HG02852 (cell line): ENCODE measurements at regions not wholly inside any gene's neighbourhood (a gene's known extent, or its start where the extent isn't known, plus 50 kb on each side); places are given as distances from the start of the nearest gene placed in this dataset.

Experiments used
- ATAC-seq: cut with Tn5 transposase; IDR thresholded peaks from one replicate; pipeline ENCODE4 v1.9.1; 2021; ENCODE audit warnings: mild to moderate bottlenecking, moderate library complexity; ENCODE audit not compliant: unreplicated experiment

DNA sequence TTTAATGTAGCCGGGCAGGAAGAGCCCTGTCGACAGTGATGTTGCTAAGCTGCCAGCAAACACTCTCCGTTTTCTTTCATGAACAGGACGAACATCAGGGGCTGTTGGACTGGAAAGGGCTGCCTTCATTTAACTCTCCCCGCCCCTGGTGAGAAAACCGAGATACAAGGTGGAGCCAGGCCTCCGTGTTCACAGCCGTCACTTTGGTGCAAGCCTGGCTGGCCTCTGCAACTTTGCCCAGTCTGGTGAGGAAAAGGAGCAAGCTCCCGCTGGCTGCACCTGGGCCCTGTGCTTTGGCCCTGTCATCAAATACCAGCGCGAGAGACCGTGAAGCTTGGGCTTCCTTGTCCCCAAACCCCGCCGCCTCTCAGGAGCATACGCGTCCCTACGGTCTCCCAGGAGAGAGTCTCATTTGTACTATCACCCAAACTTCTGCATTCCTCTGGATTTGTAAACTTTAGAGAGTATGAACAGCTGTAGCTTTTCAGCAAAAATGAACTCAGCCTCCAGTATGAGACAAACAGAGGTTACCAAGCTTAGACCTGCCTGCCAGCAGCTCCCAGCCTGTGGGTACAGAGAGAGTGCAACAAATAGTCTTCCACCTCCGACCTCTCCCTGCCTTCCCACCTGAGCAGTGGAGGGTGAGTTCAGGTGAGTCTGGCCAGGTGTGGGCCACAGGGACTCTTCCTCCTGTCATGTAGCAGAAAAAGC is 445.3 kb upstream of the MGMT start:
- ATAC-seq = no peak

DNA sequence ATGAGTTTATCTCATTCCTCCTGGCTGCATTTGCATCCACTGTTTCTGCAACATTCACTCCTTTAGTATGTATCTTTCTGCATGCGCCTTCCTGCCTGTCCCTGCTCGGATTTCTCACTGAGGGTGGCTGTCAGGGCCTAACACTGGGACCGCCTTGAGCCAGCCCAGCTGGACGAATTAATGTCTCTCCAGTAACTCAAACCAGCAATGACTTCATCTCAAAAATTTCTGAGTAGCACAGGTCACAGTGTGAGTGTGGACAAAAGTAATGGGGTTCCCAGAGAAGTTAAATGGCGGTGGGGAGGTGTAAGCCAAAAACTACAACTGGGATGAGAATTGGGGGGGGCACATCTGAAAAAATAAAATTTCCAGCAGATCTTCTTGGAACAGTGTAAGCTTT is 444.0 kb upstream of the MGMT start:
- ATAC-seq = no peak

DNA sequence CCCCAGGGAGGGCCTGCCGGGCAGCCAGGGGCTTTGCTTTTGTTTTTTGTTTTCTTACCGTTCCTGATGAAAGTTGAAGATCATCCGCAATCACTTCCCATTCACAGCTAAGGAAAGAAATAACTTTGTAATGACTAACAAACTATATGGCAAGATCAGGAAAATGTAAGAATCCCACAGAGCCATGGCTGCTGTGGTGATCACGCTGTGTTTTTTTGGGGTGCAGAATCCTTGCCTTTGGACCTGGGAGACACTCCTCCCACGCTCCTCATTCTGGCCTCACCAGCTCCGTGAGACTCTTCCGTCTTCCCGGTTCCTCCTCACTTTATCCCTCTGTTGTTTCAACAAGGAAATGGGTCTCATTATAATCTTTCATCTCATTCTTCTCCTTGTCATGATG is 443.0 kb upstream of the MGMT start:
- ATAC-seq = no peak

DNA sequence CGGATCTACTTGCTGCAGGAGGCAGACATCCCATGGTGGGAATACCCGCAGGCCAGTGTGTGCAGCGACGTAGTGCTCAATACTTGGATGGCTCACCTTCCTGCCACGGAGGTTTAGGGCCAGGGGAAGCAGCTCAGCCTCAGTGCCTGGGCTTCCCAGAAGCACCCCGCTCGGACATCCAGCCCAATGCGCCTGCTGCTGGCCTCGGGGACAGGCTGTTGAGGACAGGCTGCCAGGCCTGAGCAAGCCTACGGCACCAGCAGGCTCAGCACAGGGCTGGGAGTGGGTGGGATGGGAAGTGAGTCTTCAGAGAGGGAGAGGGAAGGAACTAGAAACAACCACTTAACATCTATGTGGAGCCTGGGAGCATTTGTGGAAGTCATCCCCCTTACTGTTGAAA is 441.3 kb upstream of the MGMT start:
- ATAC-seq = no peak

DNA sequence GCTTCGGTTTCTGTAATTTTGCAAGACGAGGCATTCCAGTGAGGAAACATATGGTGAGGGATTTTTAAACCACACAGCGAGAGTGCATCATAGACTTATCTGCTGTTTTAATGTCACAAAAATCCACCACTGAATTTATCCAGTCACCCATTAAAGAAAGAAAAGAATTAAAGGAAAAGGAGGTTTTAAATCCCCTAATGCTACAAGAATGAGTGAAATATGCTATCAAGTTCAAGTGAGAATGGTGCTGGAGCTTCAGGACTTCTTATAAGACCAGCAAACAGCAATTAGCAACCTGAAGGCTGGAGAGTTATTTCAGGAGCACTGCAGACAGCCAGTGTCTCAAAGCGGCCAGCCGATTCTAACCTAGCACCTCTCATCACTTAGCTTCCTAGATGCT is 439.1 kb upstream of the MGMT start:
- ATAC-seq = no peak

DNA sequence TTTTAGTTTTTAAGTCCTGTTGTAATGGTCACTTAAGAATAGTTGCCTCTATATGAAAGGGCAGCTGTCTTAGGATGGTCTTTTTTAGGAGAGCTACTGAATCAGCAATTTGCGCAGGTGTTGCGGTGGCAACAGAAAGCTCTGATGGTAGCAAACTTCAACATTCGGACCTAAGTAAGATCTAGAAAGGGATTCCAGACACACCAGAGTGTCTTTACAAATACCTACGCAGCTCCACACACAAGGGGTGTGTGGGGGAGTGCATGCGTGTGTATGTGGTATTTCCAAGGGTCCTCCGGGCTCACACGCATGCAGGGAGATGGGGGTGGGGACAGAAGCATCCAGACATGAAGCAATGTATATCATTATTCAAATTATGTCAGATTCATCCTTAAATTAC is 438.6 kb upstream of the MGMT start:
- no peak for ATAC-seq

DNA sequence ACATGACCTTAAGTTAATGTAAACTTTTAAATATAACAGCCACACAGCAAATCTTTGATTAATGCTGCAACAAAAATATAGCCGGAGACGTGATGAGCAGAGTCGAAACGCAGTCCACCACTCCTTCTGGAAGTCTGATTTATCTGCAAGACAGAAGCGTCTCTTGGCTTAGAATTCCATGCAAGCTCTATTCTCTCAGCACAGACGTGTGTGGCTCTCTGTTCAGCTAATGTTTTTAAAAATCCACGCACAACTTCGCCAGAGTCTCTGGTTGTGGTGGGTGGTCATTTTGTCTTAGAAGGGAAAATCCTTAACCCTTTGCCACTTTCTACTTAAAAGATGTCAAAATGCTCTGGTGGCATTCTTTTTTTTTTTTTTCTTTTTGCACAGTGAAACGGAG is 438.0 kb upstream of the MGMT start:
- ATAC-seq = no peak

DNA sequence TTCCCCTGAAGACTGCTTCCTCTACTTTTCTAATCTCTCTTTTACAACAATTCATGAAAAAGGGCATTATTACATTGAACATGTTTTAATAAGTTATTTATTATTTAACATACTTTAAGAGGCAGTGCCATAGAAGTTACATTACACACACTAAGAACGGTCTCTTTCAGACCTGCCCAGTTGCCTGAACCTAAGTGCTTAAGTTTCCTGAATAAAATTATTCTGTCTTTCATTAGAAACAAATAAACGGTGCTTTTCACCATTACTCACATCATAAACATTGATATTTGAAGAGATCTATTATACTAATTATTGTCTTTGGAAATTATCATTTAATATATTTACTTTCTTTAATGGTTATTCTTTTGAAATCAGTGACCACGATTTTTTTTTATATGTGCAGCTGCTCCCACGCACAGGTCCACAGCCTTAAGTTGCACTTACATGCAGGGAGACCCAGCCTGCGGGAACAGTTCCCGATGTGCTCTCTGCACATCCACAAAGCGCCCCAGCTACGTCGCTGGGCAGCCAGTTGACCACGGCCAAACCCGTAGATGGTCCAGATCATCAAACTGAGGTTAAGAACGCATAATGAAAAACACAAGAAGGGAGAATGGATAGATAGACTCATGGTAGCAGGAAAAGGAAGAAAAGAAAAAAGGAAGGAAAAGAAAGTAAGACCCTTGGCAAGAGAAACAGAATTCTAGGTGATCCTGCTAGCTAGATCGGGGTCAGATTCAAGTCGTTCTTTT is 437.0 kb upstream of the MGMT start:
- ATAC-seq = no peak

DNA sequence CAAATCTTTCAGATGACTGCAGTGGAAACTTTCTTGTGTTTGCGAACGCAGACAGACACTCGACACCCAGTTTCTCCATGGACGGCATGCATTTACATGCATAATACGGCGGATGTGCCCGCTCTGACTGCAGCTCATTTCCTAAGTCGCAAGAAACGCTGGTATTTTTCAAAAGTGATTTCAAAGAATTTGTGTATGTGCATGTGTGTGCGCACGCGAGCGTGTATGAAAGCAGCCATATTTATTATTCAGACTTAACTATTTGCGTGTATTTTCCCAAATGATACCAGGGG is 436.5 kb upstream of the MGMT start:
- ATAC-seq = no peak

DNA sequence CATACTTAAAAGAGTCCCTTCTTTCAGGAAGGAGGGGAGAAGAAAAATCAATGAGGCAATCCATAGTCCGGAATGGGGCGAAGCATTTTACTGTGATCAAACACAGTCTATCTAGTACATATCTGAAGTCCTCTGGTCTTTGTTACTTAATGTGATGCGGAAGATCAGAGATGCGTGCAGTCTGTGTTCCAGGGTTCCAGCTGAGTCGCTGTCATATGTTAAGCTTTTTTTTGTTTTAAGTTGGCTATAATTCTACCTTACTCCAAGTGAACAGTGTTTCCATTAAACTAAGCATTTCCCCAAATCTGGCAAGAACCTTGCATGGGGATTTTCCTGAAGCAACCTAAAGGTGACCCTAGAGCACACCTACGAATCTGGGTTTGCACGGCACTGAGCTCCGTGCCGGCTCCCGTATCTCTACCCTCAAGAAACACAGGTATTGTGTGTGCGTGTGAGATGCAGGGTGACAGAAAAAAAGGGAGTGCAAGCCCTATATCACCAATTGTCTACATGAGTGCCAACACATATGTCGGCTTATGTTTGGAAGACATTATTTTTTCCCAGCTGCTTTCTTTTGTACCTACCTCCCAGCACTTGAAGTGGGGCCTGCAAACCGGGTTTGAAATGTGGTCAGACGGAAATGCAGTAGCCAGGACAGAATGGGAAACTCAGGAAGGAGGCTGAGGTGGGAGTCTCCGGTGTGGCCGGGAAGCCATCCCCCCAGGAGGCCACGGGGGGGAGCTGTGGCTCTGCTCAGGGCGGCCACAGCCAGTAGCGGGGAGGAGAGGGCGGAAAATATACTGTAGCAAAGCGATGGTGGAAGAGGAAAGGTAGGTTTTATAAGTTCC is 435.8 kb upstream of the MGMT start:
- ATAC-seq = peak; percentile 51

DNA sequence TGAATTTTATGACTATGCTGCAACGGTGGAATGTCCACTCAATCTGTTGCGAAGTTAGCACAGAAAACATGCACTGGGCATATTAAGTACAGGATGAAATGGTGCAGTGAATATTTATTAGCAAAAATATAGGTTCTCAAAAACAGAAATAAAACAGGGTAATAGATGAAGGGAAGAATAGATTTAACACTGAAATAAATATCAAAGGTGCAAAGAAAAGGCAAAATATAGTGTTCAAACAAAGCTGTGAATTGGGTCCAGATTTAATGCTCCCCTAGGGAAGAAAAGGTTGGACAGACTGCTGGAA is 435.2 kb upstream of the MGMT start:
- no peak for ATAC-seq

DNA sequence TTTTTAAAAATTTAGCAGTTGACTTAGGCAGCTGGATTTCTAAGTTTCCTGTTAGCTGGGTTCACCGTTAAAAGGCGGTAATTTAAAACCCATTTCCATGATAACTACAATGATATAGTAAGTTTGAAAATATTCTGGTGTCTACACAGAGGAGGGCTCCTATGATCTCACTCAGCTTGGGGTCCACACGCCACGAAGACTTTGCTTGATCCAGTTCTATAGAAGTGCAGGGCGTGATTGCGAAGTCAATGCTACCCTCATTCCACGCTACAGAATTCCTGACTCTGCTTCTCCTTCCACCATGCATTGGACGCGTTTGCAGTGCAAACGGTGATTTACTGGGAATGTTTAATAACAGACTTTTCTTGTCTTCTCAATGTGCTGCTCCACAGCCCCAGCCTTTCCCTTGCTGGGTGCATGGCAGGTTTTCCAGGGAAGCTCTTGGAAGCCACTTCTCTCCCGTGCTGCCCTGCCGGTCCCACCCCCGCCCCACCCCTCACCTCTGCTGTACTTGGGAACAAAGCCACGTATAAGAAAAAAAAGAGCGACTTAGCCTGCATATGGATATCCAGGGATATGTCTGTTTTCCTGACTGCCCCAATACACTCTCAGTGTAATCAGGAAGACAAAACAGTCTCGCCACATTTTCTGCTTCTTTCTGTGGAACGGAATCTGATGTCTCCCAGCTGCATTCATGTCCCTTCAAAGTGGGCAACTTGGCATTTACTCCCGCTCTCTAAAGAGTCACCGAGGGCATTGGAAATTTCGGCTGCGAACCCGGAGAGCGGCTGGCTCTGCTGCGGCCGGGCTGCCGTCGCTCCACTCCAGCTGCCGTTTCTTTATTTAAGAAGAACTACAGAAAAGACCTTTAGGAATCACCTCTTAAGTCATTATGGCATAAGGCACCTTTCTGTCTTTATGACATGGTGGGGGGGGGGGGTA is 434.4 kb upstream of the MGMT start:
- no peak for ATAC-seq

DNA sequence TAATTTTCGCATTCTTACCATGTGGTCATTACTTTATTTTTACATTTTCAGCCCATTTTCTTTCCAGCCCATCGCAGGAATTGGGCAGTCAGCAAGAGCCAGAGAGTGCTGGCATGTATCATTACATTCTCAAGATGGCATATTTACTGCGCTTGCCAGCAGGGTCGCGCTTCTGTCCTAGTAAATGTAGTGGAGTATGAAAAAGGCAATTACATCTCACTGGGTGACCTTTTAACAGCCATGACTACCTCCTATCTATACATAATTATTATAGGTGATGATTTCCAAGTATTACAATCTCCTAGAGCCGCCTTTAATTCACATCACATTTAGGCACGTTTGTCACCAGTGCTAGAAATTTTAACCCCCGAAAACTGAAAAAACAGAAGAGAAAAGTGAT is 433.7 kb upstream of the MGMT start:
- ATAC-seq = no peak

DNA sequence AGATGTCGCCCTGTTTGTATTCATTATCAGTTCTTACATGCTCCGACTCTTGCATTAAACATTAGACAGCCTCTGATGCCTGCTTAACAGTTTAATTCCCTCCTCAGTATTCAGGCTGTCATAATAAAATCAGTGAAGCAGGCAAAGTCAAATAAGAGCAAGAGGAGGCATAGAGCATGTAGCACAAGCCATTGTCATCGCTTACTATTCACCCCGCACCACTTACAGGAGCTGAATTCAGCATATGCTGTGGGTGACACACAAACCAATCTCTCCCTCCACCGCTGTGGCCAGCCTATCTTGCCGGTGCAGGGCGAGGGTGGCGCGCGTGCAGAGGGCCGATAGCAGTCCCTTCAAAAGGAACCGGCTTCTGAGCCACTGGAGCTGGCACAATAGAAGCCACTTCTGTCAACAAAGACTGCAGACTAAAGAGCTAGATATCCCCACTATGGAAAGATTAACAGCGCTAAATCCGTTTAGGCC is 433.2 kb upstream of the MGMT start:
- no peak for ATAC-seq

DNA sequence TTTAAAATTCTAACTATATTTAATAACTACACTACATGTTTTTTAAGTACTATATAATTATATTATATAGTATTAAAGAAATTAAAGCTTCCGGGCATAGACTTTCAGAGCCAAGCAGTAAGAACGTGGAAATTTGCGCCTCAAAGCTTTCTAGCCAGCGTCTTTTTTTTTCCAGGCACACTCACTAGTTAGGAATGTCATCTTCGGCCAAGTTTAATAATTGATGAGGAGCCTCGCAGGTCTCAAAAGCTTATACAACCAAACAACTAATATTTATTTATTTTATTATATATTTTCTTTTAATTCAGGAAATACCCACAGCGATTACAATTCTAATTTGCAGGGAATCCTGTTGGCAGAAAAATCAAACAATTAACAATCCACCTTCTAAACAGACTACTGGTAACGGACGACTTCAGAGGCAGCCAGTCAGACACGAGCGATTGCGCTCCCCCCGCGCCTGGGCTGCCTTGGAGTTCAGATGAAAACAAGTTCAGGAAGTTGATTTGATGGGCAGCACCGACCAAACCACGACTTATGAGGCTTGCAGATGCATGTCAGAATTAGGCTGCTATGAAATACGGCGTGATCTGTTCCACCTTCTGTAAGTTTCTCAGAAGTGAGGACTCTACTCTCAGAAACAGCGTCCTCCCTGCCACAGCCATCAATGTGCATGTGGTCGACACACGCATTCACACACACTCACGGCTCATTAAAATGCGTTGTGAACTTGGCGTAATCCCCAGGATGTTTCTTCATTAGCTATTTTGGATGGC is 431.8 kb upstream of the MGMT start:
- ATAC-seq = no peak

DNA sequence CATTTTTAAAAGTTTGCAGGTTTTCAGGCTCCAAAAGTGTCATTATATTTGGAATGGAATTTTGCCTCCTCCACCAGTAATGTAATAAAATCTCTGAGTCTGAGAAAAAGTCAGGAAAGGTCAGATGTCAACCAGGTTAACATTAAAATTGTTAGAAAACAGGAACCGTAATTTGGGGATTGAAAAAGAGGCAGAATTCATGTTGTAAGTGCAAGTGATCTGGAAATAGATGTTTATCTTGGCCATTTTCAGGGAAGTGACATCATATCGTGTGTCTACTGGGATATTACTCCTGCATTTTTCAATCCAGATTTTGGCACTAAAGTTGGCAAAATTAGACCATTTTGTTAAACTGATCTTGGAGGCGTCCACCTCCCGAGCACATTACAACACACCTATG is 428.5 kb upstream of the MGMT start:
- no peak for ATAC-seq

DNA sequence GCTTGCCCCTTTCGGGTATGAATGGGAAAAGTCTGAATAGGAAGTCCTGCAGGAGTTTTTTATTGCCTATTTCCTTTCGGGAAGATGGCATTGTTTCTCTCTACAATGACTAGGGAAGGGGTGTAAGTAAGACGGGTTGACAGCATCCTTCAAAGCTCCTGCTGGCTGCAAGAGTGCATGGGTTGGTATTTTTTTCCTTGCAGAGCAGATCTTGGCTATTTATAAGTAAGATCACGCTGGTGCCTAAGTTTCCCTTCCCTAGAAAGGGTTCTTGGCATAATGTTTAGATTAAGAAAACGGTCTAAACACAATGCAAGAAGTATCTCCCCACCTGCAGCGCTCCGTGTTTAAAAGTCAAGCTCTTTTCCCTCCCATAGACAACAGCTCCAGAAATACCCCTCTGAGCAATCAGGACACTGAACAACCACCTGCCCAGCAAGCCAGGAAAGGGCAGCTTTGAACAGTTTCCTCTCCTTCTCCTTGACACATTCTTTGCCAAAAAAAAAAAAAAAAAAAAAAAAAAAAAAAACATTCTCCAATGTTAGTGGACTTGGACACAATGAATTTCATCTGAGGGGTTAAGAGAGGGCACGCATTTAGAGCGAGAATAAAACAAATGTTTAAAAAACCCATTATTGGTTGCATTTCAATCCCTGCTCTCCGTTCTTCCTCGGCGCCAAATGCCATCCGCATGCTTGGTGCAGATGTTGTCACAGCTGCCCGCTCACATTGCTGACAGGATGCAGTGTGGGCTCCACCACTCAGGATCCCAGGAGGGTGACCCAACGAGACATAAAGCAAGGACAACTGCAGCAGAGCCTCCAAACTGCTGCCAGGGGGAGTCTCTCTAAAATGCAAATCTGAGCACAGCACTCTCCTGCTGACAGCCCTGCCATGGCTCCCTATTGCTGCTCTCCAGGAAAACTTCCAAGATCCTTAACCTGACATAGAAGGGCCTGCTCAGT is 427.4 kb upstream of the MGMT start:
- no peak for ATAC-seq

DNA sequence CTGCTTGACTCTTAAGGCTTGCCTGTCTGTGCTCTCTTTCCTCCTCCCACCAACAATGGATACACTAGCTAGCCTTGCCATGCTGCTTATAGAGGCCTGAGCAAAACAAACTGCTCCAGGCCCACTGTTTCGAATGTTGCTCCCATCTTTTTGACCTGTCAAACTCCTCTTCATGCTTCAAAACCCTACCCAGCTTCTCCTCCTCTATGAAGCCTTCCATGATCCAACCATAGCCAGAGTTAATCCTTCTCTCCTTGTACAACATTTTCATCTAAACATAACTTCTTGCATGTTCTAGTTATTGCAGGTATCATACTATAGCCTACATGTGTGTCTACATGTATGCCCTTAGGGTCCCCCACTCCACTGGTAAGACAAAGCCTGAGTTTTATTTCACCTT is 426.7 kb upstream of the MGMT start:
- no peak for ATAC-seq

DNA sequence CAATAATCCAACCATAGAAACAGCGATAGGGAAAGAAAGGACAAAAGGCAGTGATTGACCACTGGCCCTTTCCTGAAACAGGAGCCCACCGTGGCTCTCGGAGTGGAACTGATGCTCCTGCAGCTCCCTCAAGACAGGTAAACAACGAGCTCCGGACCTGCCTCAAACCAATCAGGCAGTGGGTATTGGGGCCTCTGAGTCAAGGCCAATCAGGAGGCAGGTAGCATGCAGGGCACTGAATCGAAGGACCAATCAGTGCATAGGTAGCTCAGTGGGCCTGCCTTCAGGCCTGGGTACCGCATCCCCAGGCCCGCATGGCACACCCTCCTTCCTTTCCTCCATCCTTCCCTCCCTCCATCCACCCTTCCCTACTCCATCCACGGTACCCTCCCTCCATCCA is 425.1 kb upstream of the MGMT start:
- no peak for ATAC-seq
